GM23338 (cell line): ENCODE measurements at regions not wholly inside any gene's neighbourhood (a gene's known extent, or its start where the extent isn't known, plus 50 kb on each side); places are given as distances from the start of the nearest gene placed in this dataset.

ENCODE experiments used
- ATAC-seq: fragments of 200-7000 bp; cut with Tn5 transposase; 3 replicates; pipeline ENCODE4 v1.9.1; 2020
- DNase-seq: peaks from one replicate; pipeline ENCODE4 v3.0.0-alpha.2; 2015; ENCODE audit warnings: low spot score
- H2AFZ ChIP-seq: fragments of 200-600 bp; sonication (generic); 2 replicates; pipeline ENCODE4 v1.8.0; 2016; ENCODE audit warnings: antibody characterized with exemption, mild to moderate bottlenecking, moderate library complexity
- H3F3A ChIP-seq: fragments of 200-600 bp; sonication (generic); replicated peaks from 2 replicates; pipeline ENCODE4 v1.8.0; 2017; ENCODE audit warnings: antibody characterized with exemption, mixed run types, low read depth
- H3K27ac ChIP-seq: fragments of 200-600 bp; sonication (generic); 2 replicates; pipeline ENCODE4 v1.6.1; 2016; ENCODE audit warnings: low read depth
- H3K27me3 ChIP-seq: fragments of 200-600 bp; sonication (generic); 2 replicates; pipeline ENCODE4 v1.8.0; 2016; ENCODE audit warnings: mild to moderate bottlenecking, mixed run types, moderate library complexity; ENCODE audit not compliant: insufficient read depth
- H3K36me3 ChIP-seq: fragments of 200-600 bp; sonication (generic); 2 replicates; pipeline ENCODE4 v1.8.0; 2016; ENCODE audit warnings: mild to moderate bottlenecking; ENCODE audit not compliant: insufficient read depth
- H3K4me1 ChIP-seq: fragments of 200-600 bp; sonication (generic); 2 replicates; pipeline ENCODE4 v1.8.0; 2016; ENCODE audit warnings: mild to moderate bottlenecking, moderate library complexity; ENCODE audit not compliant: insufficient read depth
- H3K4me2 ChIP-seq: fragments of 200-600 bp; sonication (generic); 2 replicates; pipeline ENCODE4 v1.7.1; 2017; ENCODE audit warnings: mixed run types
- H3K4me3 ChIP-seq: fragments of 200-600 bp; sonication (generic); 2 replicates; pipeline ENCODE4 v1.6.1; 2016; ENCODE audit warnings: mixed run types
- H3K79me2 ChIP-seq: fragments of 200-600 bp; sonication (generic); replicated peaks from 2 replicates; pipeline ENCODE4 v1.8.0; 2017; ENCODE audit warnings: mild to moderate bottlenecking; ENCODE audit not compliant: insufficient read depth
- H3K9me2 ChIP-seq: fragments of 200-600 bp; sonication (generic); 2 replicates; pipeline ENCODE4 v1.8.0; 2017; ENCODE audit not compliant: insufficient read depth
- H4K20me1 ChIP-seq: fragments of 200-600 bp; sonication (generic); replicated peaks from 2 replicates; pipeline ENCODE4 v1.8.0; 2017; ENCODE audit warnings: mild to moderate bottlenecking; ENCODE audit not compliant: insufficient read depth
- H3K27ac Mint-ChIP-seq: 2 replicates; pipeline ENCODE4 v1.8.0; 2020; ENCODE audit warnings: inconsistent platforms, mild to moderate bottlenecking, moderate library complexity, mixed read lengths
- H3K27me3 Mint-ChIP-seq: 3 replicates; pipeline ENCODE4 v1.8.0; 2022; ENCODE audit warnings: low read depth, mild to moderate bottlenecking, moderate library complexity, mixed read lengths, inconsistent platforms; ENCODE audit not compliant: insufficient read depth, poor library complexity
- H3K36me3 Mint-ChIP-seq: 3 replicates; pipeline ENCODE4 v1.8.0; 2021; ENCODE audit warnings: low read depth, mild to moderate bottlenecking, inconsistent platforms, moderate library complexity, mixed read lengths
- H3K4me1 Mint-ChIP-seq: 3 replicates; pipeline ENCODE4 v1.8.0; 2020; ENCODE audit warnings: mild to moderate bottlenecking, inconsistent platforms, mixed read lengths
- H3K4me3 Mint-ChIP-seq: 3 replicates; pipeline ENCODE4 v1.8.0; 2021; ENCODE audit warnings: moderate library complexity, mild to moderate bottlenecking, inconsistent platforms, mixed read lengths
- H3K9me3 Mint-ChIP-seq: 3 replicates; pipeline ENCODE4 v1.8.0; 2020; ENCODE audit warnings: moderate library complexity, mild to moderate bottlenecking, inconsistent platforms, mixed read lengths
- CREB1 ChIP-seq: fragments of 250-450 bp; sonication (Bioruptor Pico); IDR thresholded peaks from 2 replicates; pipeline ENCODE4 v1.5.0; 2020; ENCODE audit warnings: low read depth, mild to moderate bottlenecking, moderate library complexity
- CTCF ChIP-seq, 2 experiments: fragments of 200-600 bp in 1 of 2; sonication (generic) in 1 of 2; conservative IDR thresholded peaks; 2 replicates each; pipeline versions ENCODE4 v1.5.1 to v1.6.1; 2016 to 2017; ENCODE audit warnings: antibody characterized with exemption in 2 of 2, low read depth in 2 of 2, mild to moderate bottlenecking in 2 of 2, moderate library complexity in 1 of 2
- ETS1 ChIP-seq: IDR thresholded peaks from 2 replicates; pipeline ENCODE4 v1.6.1; 2016; ENCODE audit warnings: antibody characterized with exemption
- EZH2 ChIP-seq: fragments of 200-600 bp; sonication (generic); IDR thresholded peaks from one replicate; pipeline ENCODE4 v1.8.0; 2017; ENCODE audit warnings: antibody characterized with exemption, mild to moderate bottlenecking, low read depth; ENCODE audit not compliant: unreplicated experiment
- EZH2phosphoT487 ChIP-seq: fragments of 200-600 bp; sonication (generic); IDR thresholded peaks from one replicate; pipeline ENCODE4 v1.8.1; 2018; ENCODE audit warnings: antibody characterized with exemption; ENCODE audit not compliant: unreplicated experiment
- JUNB ChIP-seq: IDR thresholded peaks from one replicate; pipeline ENCODE4 v1.6.1; 2016; ENCODE audit warnings: antibody characterized with exemption; ENCODE audit not compliant: unreplicated experiment
- NANOG ChIP-seq: IDR thresholded peaks from 2 replicates; pipeline ENCODE4 v1.6.1; 2016; ENCODE audit warnings: antibody characterized with exemption, borderline replicate concordance
- POLR2AphosphoS5 ChIP-seq: IDR thresholded peaks from 2 replicates; pipeline ENCODE4 v1.6.1; 2016; ENCODE audit warnings: antibody characterized with exemption, low read depth
- REST ChIP-seq: IDR thresholded peaks from one replicate; pipeline ENCODE4 v1.6.1; 2018; ENCODE audit warnings: antibody characterized with exemption; ENCODE audit not compliant: unreplicated experiment
- STAT1 ChIP-seq: IDR thresholded peaks from one replicate; pipeline ENCODE4 v1.6.1; 2016; ENCODE audit warnings: antibody characterized with exemption; ENCODE audit not compliant: unreplicated experiment
- ZNF114 ChIP-seq: fragments of 250-450 bp; sonication (Bioruptor Pico); IDR thresholded peaks from 2 replicates; pipeline ENCODE4 v1.5.0; 2020; ENCODE audit warnings: mild to moderate bottlenecking, moderate library complexity
- ZNF331 ChIP-seq: fragments of 250-450 bp; sonication (Bioruptor Pico); IDR thresholded peaks from 2 replicates; pipeline ENCODE4 v1.5.0; 2020; ENCODE audit warnings: low read depth, mild to moderate bottlenecking, moderate library complexity
- ZNF462 ChIP-seq: fragments of 250-450 bp; sonication (Bioruptor Pico); IDR thresholded peaks from 2 replicates; pipeline ENCODE4 v1.5.0; 2020; ENCODE audit warnings: mild to moderate bottlenecking, moderate library complexity

DNA sequence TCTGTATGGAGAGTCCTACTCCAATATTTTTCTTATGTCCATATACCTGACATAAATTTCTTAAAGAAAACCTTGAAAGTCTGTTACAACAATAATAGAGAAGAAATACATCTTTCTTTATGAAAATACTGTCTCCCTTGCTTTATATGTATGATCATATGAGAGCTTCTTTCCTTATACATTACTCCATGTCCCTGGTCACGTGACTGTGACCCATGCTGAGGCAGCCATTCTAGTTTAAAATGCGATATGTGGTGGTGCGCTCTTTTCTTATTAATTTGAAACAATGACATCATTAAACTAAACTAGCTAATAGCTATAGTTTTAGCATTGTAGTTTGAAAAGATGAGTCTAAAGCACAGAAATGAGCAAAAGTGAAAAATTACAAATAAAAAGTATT, 1120.3 kb upstream of the PRR20A start:
- ATAC-seq (no peak), DNase-seq (no peak)
- Histone ChIP-seq H3K9me2 (no peaks in the 10 kb centered on the region; the same call in 1 of the 2 replicates), H2AFZ (no peak overlapping the region), H3K4me1 (peaks cover 10% of the 10 kb centered on the region; the same call in 1 of the 2 replicates), H3K4me3 (no peak overlapping the region), H3K27me3 (no peaks in the 10 kb centered on the region), H3K36me3 (no peaks in the 10 kb centered on the region), H3K4me2 (no peak overlapping the region), H4K20me1 (no peaks in the 10 kb centered on the region), H3K79me2 (no peaks in the 10 kb centered on the region), H3K27ac (no peak overlapping the region), H3F3A (no peaks in the 10 kb centered on the region)
- Mint-ChIP-seq H3K36me3 (no peaks in the 10 kb centered on the region), H3K4me3 (no peak overlapping the region), H3K27me3 (no peaks in the 10 kb centered on the region), H3K4me1 (peaks cover 15% of the 10 kb centered on the region; the same call in 2 of the 3 replicates), H3K9me3 (peaks cover 3% of the 10 kb centered on the region; the same call in 1 of the 3 replicates), H3K27ac (no peak overlapping the region)
- TF ChIP-seq JUNB (no peak), ETS1 (no peak), CTCF (conservative IDR thresholded peaks at IDR 0.05; ENCODE audit: low read depth in 2 of 2) (no peak), EZH2phosphoT487 (no peak), STAT1 (no peak), ZNF462 (CRISPR knock-in tag) (no peak), POLR2AphosphoS5 (no peak), CREB1 (no peak), NANOG (no peak), ZNF114 (CRISPR knock-in tag) (no peak), REST (no peak), ZNF331 (CRISPR knock-in tag) (no peak), EZH2 (no peak)
